DND-41 (cell line): ENCODE measurements at regions not wholly inside any gene's neighbourhood (a gene's known extent, or its start where the extent isn't known, plus 50 kb on each side); places are given as distances from the start of the nearest gene placed in this dataset.

Experiments
- EZH2 ChIP-seq: IDR thresholded peaks from 3 replicates; pipeline ENCODE4 v1.6.1; 2012; ENCODE audit warnings: borderline replicate concordance, low read depth, mild to moderate bottlenecking, moderate library complexity, low read length, inconsistent platforms; ENCODE audit not compliant: severe bottlenecking
- TF ChIP-seq, protein P1 (sequence below): IDR thresholded peaks from 2 replicates; pipeline ENCODE4 v1.5.1; 2012; ENCODE audit warnings: borderline replicate concordance, low read length, moderate library complexity, mild to moderate bottlenecking; ENCODE audit not compliant: poor library complexity, severe bottlenecking; ENCODE audit errors: extremely low read depth

DNA sequence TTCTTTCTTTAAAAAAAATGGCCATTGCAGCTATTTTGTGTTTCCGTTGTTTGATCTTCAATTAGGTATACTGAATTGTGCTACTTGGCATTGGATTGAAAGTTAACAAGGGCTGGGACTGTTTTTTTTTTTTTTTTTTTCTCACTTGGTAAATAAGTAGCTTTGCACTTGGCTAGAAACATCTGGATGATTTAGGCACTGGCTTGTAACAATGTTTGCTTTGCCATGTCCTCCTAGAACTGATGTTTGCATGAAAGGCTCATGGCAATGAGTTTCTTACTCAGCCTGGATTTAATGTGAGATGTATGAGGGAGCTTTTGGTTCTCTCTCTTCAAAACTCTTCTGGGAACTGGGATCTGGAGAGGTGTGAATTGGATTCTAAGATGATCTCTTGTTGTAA, 414.1 kb downstream of the CDH26 start:
- TF ChIP-seq, protein P1, sequence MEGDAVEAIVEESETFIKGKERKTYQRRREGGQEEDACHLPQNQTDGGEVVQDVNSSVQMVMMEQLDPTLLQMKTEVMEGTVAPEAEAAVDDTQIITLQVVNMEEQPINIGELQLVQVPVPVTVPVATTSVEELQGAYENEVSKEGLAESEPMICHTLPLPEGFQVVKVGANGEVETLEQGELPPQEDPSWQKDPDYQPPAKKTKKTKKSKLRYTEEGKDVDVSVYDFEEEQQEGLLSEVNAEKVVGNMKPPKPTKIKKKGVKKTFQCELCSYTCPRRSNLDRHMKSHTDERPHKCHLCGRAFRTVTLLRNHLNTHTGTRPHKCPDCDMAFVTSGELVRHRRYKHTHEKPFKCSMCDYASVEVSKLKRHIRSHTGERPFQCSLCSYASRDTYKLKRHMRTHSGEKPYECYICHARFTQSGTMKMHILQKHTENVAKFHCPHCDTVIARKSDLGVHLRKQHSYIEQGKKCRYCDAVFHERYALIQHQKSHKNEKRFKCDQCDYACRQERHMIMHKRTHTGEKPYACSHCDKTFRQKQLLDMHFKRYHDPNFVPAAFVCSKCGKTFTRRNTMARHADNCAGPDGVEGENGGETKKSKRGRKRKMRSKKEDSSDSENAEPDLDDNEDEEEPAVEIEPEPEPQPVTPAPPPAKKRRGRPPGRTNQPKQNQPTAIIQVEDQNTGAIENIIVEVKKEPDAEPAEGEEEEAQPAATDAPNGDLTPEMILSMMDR, result no peak
- TF ChIP-seq EZH2, result no peak
